Fibroblast of lung (primary cell): ENCODE measurements at regions not wholly inside any gene's neighbourhood (a gene's known extent, or its start where the extent isn't known, plus 50 kb on each side); places are given as distances from the start of the nearest gene placed in this dataset.

ENCODE experiments used
- DNase-seq, 2 donors: peaks; one replicate each; pipeline versions ENCODE4 v3.0.0 to v3.0.0-alpha.2; 2010; ENCODE audit warnings: low read depth in 2 of 2
- H2AFZ ChIP-seq: 2 replicates; pipeline ENCODE4 v1.5.1; 2012; ENCODE audit warnings: low read length, control low read depth, inconsistent platforms
- H3K27ac ChIP-seq: 2 replicates; pipeline ENCODE4 v1.5.1; 2011; ENCODE audit warnings: low read length, control low read depth; ENCODE audit not compliant: insufficient read depth
- H3K27me3 ChIP-seq: 2 replicates; pipeline ENCODE4 v1.5.1; 2011; ENCODE audit warnings: mild to moderate bottlenecking, low read length; ENCODE audit not compliant: control insufficient read depth, insufficient read depth
- H3K36me3 ChIP-seq: 2 replicates; pipeline ENCODE4 v1.5.1; 2011; ENCODE audit warnings: low read length; ENCODE audit not compliant: control insufficient read depth, insufficient read depth
- H3K4me1 ChIP-seq: 2 replicates; pipeline ENCODE4 v1.5.1; 2011; ENCODE audit warnings: low read length; ENCODE audit not compliant: control insufficient read depth, insufficient read depth; ENCODE audit errors: extremely low read depth
- H3K4me2 ChIP-seq: 2 replicates; pipeline ENCODE4 v1.5.1; 2011; ENCODE audit warnings: low read length, control low read depth; ENCODE audit not compliant: insufficient read depth; ENCODE audit errors: extremely low read depth
- H3K4me3 ChIP-seq, 4 experiments: fragments of 200-600 bp in 1 of 4; sonication (generic) in 1 of 4; replicated peaks in 1 of 4; 2 replicates each; pipeline ENCODE4 v1.5.1; 2011 to 2016; ENCODE audit warnings: low read length in 4 of 4, low read depth in 3 of 4, mild to moderate bottlenecking in 3 of 4, control low read depth in 2 of 4, inconsistent platforms in 1 of 4, mixed read lengths in 1 of 4; ENCODE audit not compliant: insufficient read depth in 1 of 4; ENCODE audit errors: control extremely low read depth in 1 of 4
- H3K79me2 ChIP-seq: 2 replicates; pipeline ENCODE4 v1.5.1; 2012; ENCODE audit warnings: mild to moderate bottlenecking, low read length, inconsistent platforms; ENCODE audit not compliant: control insufficient read depth, insufficient read depth
- H3K9ac ChIP-seq: 2 replicates; pipeline ENCODE4 v1.5.1; 2011; ENCODE audit warnings: mild to moderate bottlenecking, low read length, control low read depth; ENCODE audit not compliant: insufficient read depth
- H3K9me3 ChIP-seq: 2 replicates; pipeline ENCODE4 v1.5.1; 2012; ENCODE audit warnings: low read depth, low read length; ENCODE audit not compliant: control insufficient read depth, insufficient read depth
- H4K20me1 ChIP-seq: 2 replicates; pipeline ENCODE4 v1.5.1; 2011; ENCODE audit warnings: low read length; ENCODE audit not compliant: control insufficient read depth, insufficient read depth; ENCODE audit errors: extremely low read depth
- EZH2 ChIP-seq: IDR thresholded peaks from 2 replicates; pipeline ENCODE4 v1.5.1; 2012; ENCODE audit warnings: low read length, control low read depth, mild to moderate bottlenecking; ENCODE audit errors: missing control alignments
- TF ChIP-seq, protein P1 (sequence below), 2 donors: IDR thresholded peaks in 1 of 2; conservative IDR thresholded peaks in 1 of 2; 1 replicate in 1 of 2; 2 replicates in 1 of 2; pipeline ENCODE4 v1.5.1; 2011 to 2012; ENCODE audit warnings: low read length in 2 of 2, control low read depth in 1 of 2, inconsistent platforms in 1 of 2, low read depth in 1 of 2, mild to moderate bottlenecking in 1 of 2

DNA sequence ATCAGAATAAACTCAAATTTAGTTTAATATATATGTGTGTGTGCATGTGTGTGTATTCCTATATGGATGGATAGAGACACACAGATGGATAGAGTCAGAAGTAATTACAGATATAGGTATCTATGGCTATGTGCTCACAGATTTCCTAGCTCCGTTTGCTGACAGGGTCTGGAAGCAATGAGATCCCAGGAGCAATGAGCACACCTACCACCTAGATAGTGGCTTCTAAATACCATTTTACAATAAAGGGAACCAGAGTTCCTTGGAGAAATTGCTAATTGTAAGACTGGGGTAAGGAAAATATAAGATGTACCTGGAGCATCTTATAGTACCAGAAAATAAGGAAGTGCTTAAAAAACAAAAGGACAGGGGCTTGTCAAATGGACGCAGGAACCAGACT lies 196.2 kb upstream of the PRDM1 start:
- Histone ChIP-seq H3K27me3 (no peaks in the 10 kb centered on the region), H3K27ac (no peak overlapping the region), H3K36me3 (no peaks in the 10 kb centered on the region), H3K9ac (no peak overlapping the region), H3K79me2 (no peaks in the 10 kb centered on the region), H3K4me1 (no peaks in the 10 kb centered on the region), H3K4me3 (no peak overlapping the region), H3K4me2 (no peak overlapping the region), H4K20me1 (no peaks in the 10 kb centered on the region), H2AFZ (no peak overlapping the region), H3K9me3 (no peaks in the 10 kb centered on the region)
- no peak for DNase-seq
- TF ChIP-seq, protein P1, sequence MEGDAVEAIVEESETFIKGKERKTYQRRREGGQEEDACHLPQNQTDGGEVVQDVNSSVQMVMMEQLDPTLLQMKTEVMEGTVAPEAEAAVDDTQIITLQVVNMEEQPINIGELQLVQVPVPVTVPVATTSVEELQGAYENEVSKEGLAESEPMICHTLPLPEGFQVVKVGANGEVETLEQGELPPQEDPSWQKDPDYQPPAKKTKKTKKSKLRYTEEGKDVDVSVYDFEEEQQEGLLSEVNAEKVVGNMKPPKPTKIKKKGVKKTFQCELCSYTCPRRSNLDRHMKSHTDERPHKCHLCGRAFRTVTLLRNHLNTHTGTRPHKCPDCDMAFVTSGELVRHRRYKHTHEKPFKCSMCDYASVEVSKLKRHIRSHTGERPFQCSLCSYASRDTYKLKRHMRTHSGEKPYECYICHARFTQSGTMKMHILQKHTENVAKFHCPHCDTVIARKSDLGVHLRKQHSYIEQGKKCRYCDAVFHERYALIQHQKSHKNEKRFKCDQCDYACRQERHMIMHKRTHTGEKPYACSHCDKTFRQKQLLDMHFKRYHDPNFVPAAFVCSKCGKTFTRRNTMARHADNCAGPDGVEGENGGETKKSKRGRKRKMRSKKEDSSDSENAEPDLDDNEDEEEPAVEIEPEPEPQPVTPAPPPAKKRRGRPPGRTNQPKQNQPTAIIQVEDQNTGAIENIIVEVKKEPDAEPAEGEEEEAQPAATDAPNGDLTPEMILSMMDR (conservative IDR thresholded peaks at IDR 0.05 in 1 of 2, IDR thresholded peaks at IDR 0.05 in 1 of 2; ENCODE audit: low read depth in 1 of 2, low read length in 2 of 2), result no peak

DNA sequence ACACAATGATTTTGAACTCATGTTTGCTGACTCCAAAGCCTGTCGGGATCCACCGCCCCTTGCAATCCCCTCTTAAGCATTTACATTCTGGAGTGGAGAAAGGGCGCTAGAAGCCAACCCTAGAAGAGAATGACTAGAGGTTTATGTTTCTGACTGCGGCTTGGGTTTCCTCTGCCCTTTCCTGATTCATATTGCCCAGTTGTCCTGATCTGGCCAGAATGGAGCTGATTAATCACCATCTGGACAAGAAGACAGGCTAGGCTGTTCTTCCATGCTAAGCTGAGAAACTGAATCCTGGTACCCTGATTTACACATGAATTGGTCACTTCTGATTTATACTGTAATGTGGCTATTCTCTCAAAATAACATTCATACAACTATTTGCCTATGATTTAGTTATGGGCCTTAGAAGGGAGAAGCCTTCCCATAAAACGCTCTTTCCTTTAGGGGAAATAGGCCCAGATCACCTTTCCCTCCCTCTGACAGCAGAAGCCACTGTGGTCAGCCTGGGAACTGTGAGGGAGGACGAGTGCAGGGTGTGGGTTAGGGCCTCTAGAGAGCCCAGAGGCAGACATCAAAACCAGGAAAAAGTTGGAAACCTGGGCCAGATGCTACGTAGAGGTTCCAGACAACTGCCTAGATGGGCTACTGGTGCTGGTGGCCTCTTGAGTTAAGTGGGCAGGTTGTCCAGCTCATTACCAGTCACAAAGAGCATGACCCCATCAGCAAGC lies 199.2 kb upstream of the PRDM1 start:
- Histone ChIP-seq H4K20me1 (no peaks in the 10 kb centered on the region), H3K27me3 (no peaks in the 10 kb centered on the region), H3K4me1 (no peaks in the 10 kb centered on the region), H3K79me2 (no peaks in the 10 kb centered on the region), H3K4me2 (no peak overlapping the region), H2AFZ (no peak overlapping the region), H3K9me3 (no peaks in the 10 kb centered on the region), H3K27ac (no peak overlapping the region), H3K4me3 (no peak overlapping the region), H3K36me3 (no peaks in the 10 kb centered on the region), H3K9ac (no peak overlapping the region)
- DNase-seq, result peak in 1 of 2 donors; percentile 53
- TF ChIP-seq, protein P1 (conservative IDR thresholded peaks at IDR 0.05 in 1 of 2, IDR thresholded peaks at IDR 0.05 in 1 of 2; ENCODE audit: low read depth in 1 of 2, low read length in 2 of 2), result no peak
- no peak for TF ChIP-seq EZH2

DNA sequence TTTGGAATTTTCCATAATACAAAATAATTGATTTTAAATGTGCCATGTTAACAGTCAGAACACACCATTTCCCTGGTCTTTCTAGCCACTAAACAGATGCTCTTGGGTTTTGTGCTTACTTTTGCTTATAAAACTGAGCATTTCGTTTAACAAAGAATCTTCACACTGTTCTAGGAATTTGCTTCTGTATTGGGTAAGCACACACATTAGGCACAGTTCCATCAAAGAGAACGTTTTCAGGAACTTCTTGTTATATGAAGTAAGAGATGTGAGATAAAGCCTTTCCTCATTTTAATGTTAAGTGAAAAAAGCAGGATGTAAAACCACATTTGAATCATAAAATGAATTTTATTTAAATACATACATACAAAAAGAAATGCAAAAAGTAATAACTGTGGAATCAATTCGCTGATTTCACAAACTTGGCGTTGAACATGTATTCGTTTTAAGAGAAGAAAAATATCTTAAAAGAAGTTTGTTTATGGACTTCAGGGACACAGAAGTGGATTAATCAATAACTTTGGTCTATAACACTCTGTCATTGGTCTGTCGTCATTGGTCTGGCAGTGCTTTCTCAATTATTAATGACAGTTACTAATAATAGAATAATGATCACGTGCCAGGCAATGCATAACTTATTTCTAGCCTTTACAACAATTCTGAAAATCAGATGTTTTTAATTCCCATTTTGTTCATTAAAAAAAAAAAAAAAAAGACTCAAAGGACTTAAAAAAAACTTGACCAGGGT lies 199.9 kb upstream of the PRDM1 start:
- Histone ChIP-seq H3K4me3 (no peak overlapping the region), H2AFZ (no peak overlapping the region), H3K79me2 (no peaks in the 10 kb centered on the region), H3K27ac (no peak overlapping the region), H3K9me3 (no peaks in the 10 kb centered on the region), H4K20me1 (no peaks in the 10 kb centered on the region), H3K36me3 (no peaks in the 10 kb centered on the region), H3K4me2 (no peak overlapping the region), H3K4me1 (no peaks in the 10 kb centered on the region), H3K27me3 (no peaks in the 10 kb centered on the region), H3K9ac (no peak overlapping the region)
- TF ChIP-seq, protein P1 (conservative IDR thresholded peaks at IDR 0.05 in 1 of 2, IDR thresholded peaks at IDR 0.05 in 1 of 2; ENCODE audit: low read depth in 1 of 2, low read length in 2 of 2), result no peak
- no peak for TF ChIP-seq EZH2
- no peak for DNase-seq
